ENCODE measurements at regions not wholly inside any gene's neighbourhood (a gene's known extent, or its start where the extent isn't known, plus 50 kb on each side); places are given as distances from the start of the nearest gene placed in this dataset.

DNA sequence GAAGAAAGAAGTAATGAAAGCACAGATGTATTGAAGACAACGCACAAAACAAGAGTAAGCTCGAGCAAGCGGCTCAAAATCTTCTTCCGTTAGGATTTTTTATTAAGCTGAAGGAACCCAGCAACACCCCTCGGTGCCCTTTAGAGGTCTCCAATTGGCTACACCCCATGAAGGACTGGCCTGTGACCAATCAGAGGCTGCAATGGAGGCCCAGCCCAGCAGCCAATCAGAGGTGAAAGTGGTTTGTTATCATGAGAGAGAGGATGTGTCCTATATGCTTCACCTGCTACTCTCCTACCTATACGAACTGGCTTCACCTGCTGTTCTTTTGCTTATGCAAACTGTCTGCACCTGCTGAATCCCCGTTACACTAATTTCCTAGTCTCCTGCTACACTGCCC is 358.8 kb downstream of the C12orf50 start:
- Mint-ChIP-seq H3K36me3 (no peaks in the 10 kb centered on the region), H3K4me3 (no peak overlapping the region), H3K27ac (no peak overlapping the region), H3K27me3 (no peaks in the 10 kb centered on the region), H3K4me1 (no peaks in the 10 kb centered on the region), H3K9me3 (peaks cover 0 to 8% (median 3%) of the 10 kb centered on the region in 7 donors)
- no peak overlapping the region for H3K27ac ChIP-seq (ENCODE audit: insufficient read depth, low read length, poor library complexity, severe bottlenecking)
- ATAC-seq (ENCODE audit: low read depth in 2 of 2) (no peak), DNase-seq (no peak)
- H3K36me3 ChIP-seq (ENCODE audit: control insufficient read depth, insufficient read depth, low read length): no peaks in the 10 kb centered on the region
- no peaks in the 10 kb centered on the region for H3K9me3 ChIP-seq (ENCODE audit: control insufficient read depth in 2 of 2, low read length in 2 of 2)
- no peaks in the 10 kb centered on the region for H3K4me1 ChIP-seq (ENCODE audit: control insufficient read depth, insufficient read depth, low read length, poor library complexity, severe bottlenecking)
- no peaks in the 10 kb centered on the region for H3K27me3 ChIP-seq (ENCODE audit: control insufficient read depth, insufficient read depth, low read length)
- no peak overlapping the region for H3K4me3 ChIP-seq (ENCODE audit: low read depth, low read length)

DNA sequence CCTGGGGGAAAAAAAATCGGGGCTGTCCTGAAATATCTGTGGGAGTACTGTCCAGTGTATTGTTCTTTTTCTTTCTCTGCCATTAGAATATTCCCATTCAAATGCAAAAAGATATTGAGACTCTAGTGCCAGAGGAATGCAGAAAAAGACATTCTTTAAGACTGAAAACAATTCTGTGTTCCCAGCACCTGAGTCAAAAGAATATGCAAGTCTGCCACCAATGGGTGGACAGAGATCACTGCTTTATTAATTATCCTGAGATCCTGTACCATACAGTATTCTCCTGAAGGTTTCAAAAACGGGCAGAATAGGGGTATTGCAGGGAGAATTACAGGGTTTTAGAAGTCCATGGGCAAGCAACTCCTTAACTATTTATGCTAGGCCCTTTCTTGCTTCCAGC is 361.8 kb downstream of the C12orf50 start:
- Mint-ChIP-seq H3K27ac (no peak overlapping the region), H3K4me1 (peaks cover 0 to 1% (median 0%) of the 10 kb centered on the region in 4 donors), H3K27me3 (no peaks in the 10 kb centered on the region), H3K9me3 (peaks cover 0 to 8% (median 4%) of the 10 kb centered on the region in 7 donors), H3K36me3 (no peaks in the 10 kb centered on the region), H3K4me3 (no peak overlapping the region)
- H3K9me3 ChIP-seq (ENCODE audit: control insufficient read depth in 2 of 2, low read length in 2 of 2): no peaks in the 10 kb centered on the region
- ATAC-seq (ENCODE audit: low read depth in 2 of 2) (no peak), DNase-seq (no peak)
- H3K4me1 ChIP-seq (ENCODE audit: control insufficient read depth, insufficient read depth, low read length, poor library complexity, severe bottlenecking): no peaks in the 10 kb centered on the region
- H3K4me3 ChIP-seq (ENCODE audit: low read depth, low read length): no peak overlapping the region
- H3K36me3 ChIP-seq (ENCODE audit: control insufficient read depth, insufficient read depth, low read length): no peaks in the 10 kb centered on the region
- H3K27me3 ChIP-seq (ENCODE audit: control insufficient read depth, insufficient read depth, low read length): no peaks in the 10 kb centered on the region
- no peak overlapping the region for H3K27ac ChIP-seq (ENCODE audit: insufficient read depth, low read length, poor library complexity, severe bottlenecking)

DNA sequence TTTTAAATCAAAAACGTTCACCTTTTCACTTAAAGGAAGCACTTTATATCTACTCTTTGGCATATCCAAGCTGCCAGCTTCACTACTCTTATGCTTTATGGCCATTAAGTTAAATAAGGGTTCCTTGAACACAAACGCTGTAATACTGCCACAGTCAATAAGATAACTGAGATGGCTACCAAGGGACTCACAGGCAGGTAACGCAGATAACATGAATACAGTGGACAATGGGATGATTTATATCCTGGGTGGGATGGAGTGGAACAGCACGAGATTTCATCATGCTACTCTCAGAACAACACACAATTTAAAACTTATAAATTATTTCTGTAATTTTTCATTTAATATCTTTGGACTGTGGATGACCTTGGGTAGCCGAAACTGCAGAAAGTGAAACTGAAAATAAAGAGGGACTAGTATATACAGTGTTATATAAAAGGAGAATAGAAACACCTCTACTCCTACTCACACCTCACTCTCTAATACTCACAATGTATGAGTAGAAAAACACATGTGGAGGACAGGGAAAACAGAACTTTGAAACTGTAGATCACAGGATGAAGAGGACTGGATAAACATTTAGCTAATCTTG is 367.3 kb downstream of the C12orf50 start:
- no peaks in the 10 kb centered on the region for H3K27me3 Mint-ChIP-seq
- Histone ChIP-seq H3K9me3 (ENCODE audit: control insufficient read depth in 2 of 2, low read length in 2 of 2) (no peaks in the 10 kb centered on the region), H3K4me1 (ENCODE audit: control insufficient read depth, insufficient read depth, low read length, poor library complexity, severe bottlenecking) (no peaks in the 10 kb centered on the region), H3K27me3 (ENCODE audit: control insufficient read depth, insufficient read depth, low read length) (no peaks in the 10 kb centered on the region), H3K27ac (ENCODE audit: insufficient read depth, low read length, poor library complexity, severe bottlenecking) (no peak overlapping the region), H3K36me3 (ENCODE audit: control insufficient read depth, insufficient read depth, low read length) (no peaks in the 10 kb centered on the region), H3K4me3 (ENCODE audit: low read depth, low read length) (peak overlapping the region; percentile 13)
- peak; percentile 37 to 39 for ATAC-seq (ENCODE audit: low read depth in 2 of 2)
- H3K4me1 Mint-ChIP-seq: peaks cover 0 to 7% (median 0%) of the 10 kb centered on the region in 4 donors
- peak overlapping the region in 3 of 4 donors; percentile 7 to 90 (median 23) for H3K4me3 Mint-ChIP-seq
- H3K9me3 Mint-ChIP-seq: peaks cover 0 to 6% (median 0%) of the 10 kb centered on the region in 7 donors
- DNase-seq: no peak
- H3K36me3 Mint-ChIP-seq: no peaks in the 10 kb centered on the region
- peak overlapping the region in 1 of 3 donors; percentile 85 for H3K27ac Mint-ChIP-seq

DNA sequence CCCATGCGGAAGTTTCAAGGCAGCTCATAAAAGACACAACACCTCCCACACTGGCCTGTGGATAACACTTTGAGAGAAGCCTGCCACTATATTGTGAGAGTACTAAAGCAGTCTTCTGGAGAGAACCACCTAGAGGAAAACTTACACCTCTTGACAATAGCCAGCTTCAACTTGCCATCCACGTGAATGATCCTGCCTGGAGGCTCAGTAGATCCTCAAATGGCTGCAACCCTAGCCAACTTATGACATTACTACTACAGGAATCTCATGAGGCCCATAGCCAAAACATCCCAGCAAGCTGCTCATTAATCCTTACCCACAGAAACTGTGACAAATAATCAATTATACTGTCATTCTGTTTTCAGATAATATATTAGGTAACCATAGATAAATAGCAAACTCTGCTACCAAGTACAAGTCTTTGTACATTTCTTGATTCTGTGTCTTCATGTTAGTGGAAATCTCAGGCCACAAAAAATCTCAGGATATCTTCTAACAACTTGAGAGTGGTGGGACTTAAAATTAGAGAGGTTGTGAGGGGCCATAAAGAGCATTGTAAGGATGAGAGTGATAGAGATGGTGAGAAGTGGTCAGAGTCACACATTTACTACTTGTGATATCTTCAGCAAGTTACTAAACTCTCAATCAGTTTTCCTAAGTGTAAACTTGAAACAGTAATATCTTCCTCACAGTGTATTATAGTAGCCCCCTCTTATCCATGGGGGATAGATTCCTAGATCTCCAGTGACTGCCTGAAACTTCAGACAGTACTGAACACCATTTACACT is 368.0 kb downstream of the C12orf50 start:
- no peaks in the 10 kb centered on the region for H3K4me1 ChIP-seq (ENCODE audit: control insufficient read depth, insufficient read depth, low read length, poor library complexity, severe bottlenecking)
- H3K4me3 Mint-ChIP-seq: peak overlapping the region in 1 of 4 donors; percentile 90
- ATAC-seq (ENCODE audit: low read depth in 2 of 2) (no peak), DNase-seq (no peak)
- H3K9me3 ChIP-seq (ENCODE audit: control insufficient read depth in 2 of 2, low read length in 2 of 2): no peaks in the 10 kb centered on the region
- H3K36me3 Mint-ChIP-seq: no peaks in the 10 kb centered on the region
- no peak overlapping the region for H3K27ac ChIP-seq (ENCODE audit: insufficient read depth, low read length, poor library complexity, severe bottlenecking)
- no peaks in the 10 kb centered on the region for H3K27me3 ChIP-seq (ENCODE audit: control insufficient read depth, insufficient read depth, low read length)
- H3K4me3 ChIP-seq (ENCODE audit: low read depth, low read length): peak overlapping the region; percentile 13
- peak overlapping the region in 1 of 3 donors; percentile 85 for H3K27ac Mint-ChIP-seq
- H3K4me1 Mint-ChIP-seq: peaks cover 0 to 7% (median 0%) of the 10 kb centered on the region in 4 donors
- no peaks in the 10 kb centered on the region for H3K27me3 Mint-ChIP-seq
- H3K9me3 Mint-ChIP-seq: peaks cover 0 to 7% (median 2%) of the 10 kb centered on the region in 7 donors
- H3K36me3 ChIP-seq (ENCODE audit: control insufficient read depth, insufficient read depth, low read length): no peaks in the 10 kb centered on the region

DNA sequence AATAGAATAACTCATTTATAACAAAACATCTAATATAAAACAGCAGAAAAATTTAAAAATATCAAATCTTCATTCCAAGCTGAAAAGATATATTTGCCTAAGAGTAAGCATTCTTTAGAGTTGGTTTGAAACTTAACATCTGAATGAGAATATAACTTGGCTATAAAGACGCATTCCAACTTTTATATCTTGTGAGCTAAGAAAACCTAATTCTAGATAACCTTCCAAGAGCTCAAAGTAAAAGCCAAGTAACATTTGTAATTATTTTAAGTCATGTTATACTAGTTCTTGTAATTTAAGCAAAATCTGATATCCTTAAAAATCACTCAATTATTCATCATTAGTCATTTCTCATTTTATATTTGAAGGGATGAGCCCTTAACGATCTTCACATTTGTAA is 368.9 kb downstream of the C12orf50 start:
- no peak overlapping the region for H3K4me3 Mint-ChIP-seq
- Histone ChIP-seq H3K4me1 (ENCODE audit: control insufficient read depth, insufficient read depth, low read length, poor library complexity, severe bottlenecking) (no peaks in the 10 kb centered on the region), H3K4me3 (ENCODE audit: low read depth, low read length) (no peak overlapping the region), H3K27me3 (ENCODE audit: control insufficient read depth, insufficient read depth, low read length) (no peaks in the 10 kb centered on the region), H3K9me3 (ENCODE audit: control insufficient read depth in 2 of 2, low read length in 2 of 2) (no peaks in the 10 kb centered on the region), H3K36me3 (ENCODE audit: control insufficient read depth, insufficient read depth, low read length) (no peaks in the 10 kb centered on the region), H3K27ac (ENCODE audit: insufficient read depth, low read length, poor library complexity, severe bottlenecking) (no peak overlapping the region)
- H3K27me3 Mint-ChIP-seq: no peaks in the 10 kb centered on the region
- ATAC-seq (ENCODE audit: low read depth in 2 of 2) (no peak), DNase-seq (no peak)
- H3K36me3 Mint-ChIP-seq: no peaks in the 10 kb centered on the region
- peaks cover 0 to 7% (median 2%) of the 10 kb centered on the region in 7 donors for H3K9me3 Mint-ChIP-seq
- H3K4me1 Mint-ChIP-seq: peaks cover 0 to 7% (median 0%) of the 10 kb centered on the region in 4 donors
- H3K27ac Mint-ChIP-seq: no peak overlapping the region

DNA sequence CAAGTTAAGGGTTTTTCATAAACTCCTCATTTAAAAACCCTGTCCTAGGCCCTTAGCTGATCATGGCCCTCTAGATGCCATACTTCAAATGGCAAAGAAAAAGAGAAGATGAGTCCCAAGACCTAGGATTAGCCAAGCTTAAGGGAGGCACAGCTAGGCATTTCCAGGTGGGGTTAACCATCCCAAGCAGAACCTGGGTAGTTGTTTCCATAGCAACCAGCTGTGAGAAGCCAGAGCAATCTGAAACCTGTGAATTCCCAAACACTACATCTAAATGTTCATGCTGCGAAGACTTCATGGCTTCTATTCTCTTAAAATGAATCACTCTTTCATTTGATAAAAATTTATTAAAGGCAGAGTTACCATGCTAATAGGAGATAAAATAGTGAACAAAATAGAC is 372.9 kb downstream of the C12orf50 start:
- no peaks in the 10 kb centered on the region for H3K27me3 ChIP-seq (ENCODE audit: control insufficient read depth, insufficient read depth, low read length)
- no peak for ATAC-seq (ENCODE audit: low read depth in 2 of 2)
- H3K4me1 Mint-ChIP-seq: no peaks in the 10 kb centered on the region
- no peak for DNase-seq
- no peak overlapping the region for H3K4me3 ChIP-seq (ENCODE audit: low read depth, low read length)
- no peaks in the 10 kb centered on the region for H3K9me3 ChIP-seq (ENCODE audit: control insufficient read depth in 2 of 2, low read length in 2 of 2)
- H3K27ac Mint-ChIP-seq: no peak overlapping the region
- H3K4me1 ChIP-seq (ENCODE audit: control insufficient read depth, insufficient read depth, low read length, poor library complexity, severe bottlenecking): no peaks in the 10 kb centered on the region
- no peaks in the 10 kb centered on the region for H3K36me3 Mint-ChIP-seq
- H3K4me3 Mint-ChIP-seq: no peak overlapping the region
- H3K27ac ChIP-seq (ENCODE audit: insufficient read depth, low read length, poor library complexity, severe bottlenecking): no peak overlapping the region
- peaks cover 0 to 11% (median 6%) of the 10 kb centered on the region in 7 donors for H3K9me3 Mint-ChIP-seq
- H3K36me3 ChIP-seq (ENCODE audit: control insufficient read depth, insufficient read depth, low read length): no peaks in the 10 kb centered on the region
- H3K27me3 Mint-ChIP-seq: no peaks in the 10 kb centered on the region

DNA sequence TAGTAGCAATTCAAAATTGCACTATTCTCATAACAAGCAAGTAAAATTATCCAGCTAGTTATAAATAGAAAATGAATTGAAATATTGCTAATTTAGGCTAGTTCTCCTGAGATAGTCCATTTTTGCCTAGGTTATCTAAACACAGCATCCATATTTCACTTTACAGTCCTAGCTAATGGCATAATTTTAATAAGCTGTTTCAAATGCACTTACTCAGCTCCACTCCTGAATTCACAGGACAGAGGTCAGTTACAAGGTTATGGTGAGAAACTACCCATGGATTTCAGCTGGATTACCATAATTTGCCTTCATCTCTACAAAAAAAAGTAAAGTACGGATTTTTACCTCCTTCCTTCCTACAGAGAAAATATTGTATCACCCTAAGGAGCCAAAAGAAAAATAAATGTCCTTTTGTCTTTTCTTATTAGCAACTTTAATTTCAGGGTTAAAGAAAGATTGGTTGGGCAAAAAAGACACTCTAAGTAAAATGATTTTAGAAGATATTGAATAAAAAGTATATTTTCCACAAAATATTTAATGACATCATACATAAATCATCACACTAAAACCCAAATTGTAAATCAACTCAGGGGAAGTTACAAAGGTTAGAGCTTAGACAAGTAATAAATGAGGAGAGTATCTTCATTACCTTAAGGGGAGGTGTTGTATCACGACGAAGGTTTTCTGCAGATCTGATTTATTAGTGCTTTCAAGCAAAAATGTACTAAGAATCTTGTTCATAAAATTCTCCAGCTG is 377.4 kb downstream of the C12orf50 start:
- no peak overlapping the region for H3K27ac ChIP-seq (ENCODE audit: insufficient read depth, low read length, poor library complexity, severe bottlenecking)
- ATAC-seq (ENCODE audit: low read depth in 2 of 2): no peak
- Mint-ChIP-seq H3K9me3 (peaks cover 0 to 11% (median 6%) of the 10 kb centered on the region in 7 donors), H3K27ac (no peak overlapping the region), H3K27me3 (no peaks in the 10 kb centered on the region), H3K4me3 (no peak overlapping the region), H3K4me1 (no peaks in the 10 kb centered on the region), H3K36me3 (no peaks in the 10 kb centered on the region)
- H3K9me3 ChIP-seq (ENCODE audit: control insufficient read depth in 2 of 2, low read length in 2 of 2): no peaks in the 10 kb centered on the region
- H3K4me3 ChIP-seq (ENCODE audit: low read depth, low read length): no peak overlapping the region
- H3K36me3 ChIP-seq (ENCODE audit: control insufficient read depth, insufficient read depth, low read length): no peaks in the 10 kb centered on the region
- no peaks in the 10 kb centered on the region for H3K4me1 ChIP-seq (ENCODE audit: control insufficient read depth, insufficient read depth, low read length, poor library complexity, severe bottlenecking)
- DNase-seq: no peak
- no peaks in the 10 kb centered on the region for H3K27me3 ChIP-seq (ENCODE audit: control insufficient read depth, insufficient read depth, low read length)
